ENCODE measurements at regions not wholly inside any gene's neighbourhood (a gene's known extent, or its start where the extent isn't known, plus 50 kb on each side); places are given as distances from the start of the nearest gene placed in this dataset.
"Not testable (repeated sequence)": the region's sequence is repeated elsewhere in the genome, so short reads cannot be mapped to it uniquely, and the experiment has no call there.

- TF ChIP-seq EZH2 (IDR thresholded peaks at IDR 0.05; ENCODE audit: low read length, missing control alignments) (no peak), CTCF (conservative IDR thresholded peaks at IDR 0.05 in 1 of 2, IDR thresholded peaks at IDR 0.05 in 1 of 2; ENCODE audit: low read depth in 1 of 2, low read length in 2 of 2) (no peak)
- Histone ChIP-seq H3K79me2 (ENCODE audit: control insufficient read depth, insufficient read depth, low read length) (no peaks in the 10 kb centered on the region), H3K4me1 (ENCODE audit: control insufficient read depth, extremely low read depth, insufficient read depth, low read length) (peaks cover 3% of the 10 kb centered on the region), H2AFZ (ENCODE audit: low read length) (no peak overlapping the region), H3K9me3 (ENCODE audit: control insufficient read depth, insufficient read depth, low read depth, low read length) (no peaks in the 10 kb centered on the region), H3K36me3 (ENCODE audit: control insufficient read depth, insufficient read depth, low read length) (no peaks in the 10 kb centered on the region), H3K27ac (ENCODE audit: insufficient read depth, low read length) (no peak overlapping the region), H3K4me3 (replicated peaks in 1 of 4; ENCODE audit: control extremely low read depth in 1 of 4, insufficient read depth in 1 of 4, low read depth in 3 of 4, low read length in 4 of 4) (no peak overlapping the region), H3K27me3 (ENCODE audit: control insufficient read depth, insufficient read depth, low read length) (peaks cover 13% of the 10 kb centered on the region), H3K4me2 (ENCODE audit: extremely low read depth, insufficient read depth, low read length) (no peak overlapping the region), H4K20me1 (ENCODE audit: control insufficient read depth, extremely low read depth, insufficient read depth, low read length) (no peaks in the 10 kb centered on the region), H3K9ac (ENCODE audit: insufficient read depth, low read length) (no peak overlapping the region)
- DNase-seq (ENCODE audit: low read depth in 2 of 2): no peak
These were observed 65.4 kb upstream of the DLG1 start for GRCh38 chr3:197363553-197364409.

GRCh38 chr3:197362081-197362480 is 63.7 kb upstream of the DLG1 start:
- H3K9me3 ChIP-seq (ENCODE audit: control insufficient read depth, insufficient read depth, low read depth, low read length): no peaks in the 10 kb centered on the region
- H3K36me3 ChIP-seq (ENCODE audit: control insufficient read depth, insufficient read depth, low read length): no peaks in the 10 kb centered on the region
- no peaks in the 10 kb centered on the region for H4K20me1 ChIP-seq (ENCODE audit: control insufficient read depth, extremely low read depth, insufficient read depth, low read length)
- H2AFZ ChIP-seq (ENCODE audit: low read length): no peak overlapping the region
- TF ChIP-seq EZH2 (IDR thresholded peaks at IDR 0.05; ENCODE audit: low read length, missing control alignments) (no peak), CTCF (conservative IDR thresholded peaks at IDR 0.05 in 1 of 2, IDR thresholded peaks at IDR 0.05 in 1 of 2; ENCODE audit: low read depth in 1 of 2, low read length in 2 of 2) (no peak)
- peaks cover 13% of the 10 kb centered on the region for H3K27me3 ChIP-seq (ENCODE audit: control insufficient read depth, insufficient read depth, low read length)
- H3K79me2 ChIP-seq (ENCODE audit: control insufficient read depth, insufficient read depth, low read length): no peaks in the 10 kb centered on the region
- no peak overlapping the region for H3K4me3 ChIP-seq (replicated peaks in 1 of 4; ENCODE audit: control extremely low read depth in 1 of 4, insufficient read depth in 1 of 4, low read depth in 3 of 4, low read length in 4 of 4)
- no peak for DNase-seq (ENCODE audit: low read depth in 2 of 2)
- H3K27ac ChIP-seq (ENCODE audit: insufficient read depth, low read length): no peak overlapping the region
- H3K4me2 ChIP-seq (ENCODE audit: extremely low read depth, insufficient read depth, low read length): no peak overlapping the region
- no peak overlapping the region for H3K9ac ChIP-seq (ENCODE audit: insufficient read depth, low read length)
- peaks cover 2% of the 10 kb centered on the region for H3K4me1 ChIP-seq (ENCODE audit: control insufficient read depth, extremely low read depth, insufficient read depth, low read length)

GRCh38 chr3:197360095-197360494 is 61.7 kb upstream of the DLG1 start:
- not testable (repeated sequence) for H3K4me2 ChIP-seq (ENCODE audit: extremely low read depth, insufficient read depth, low read length); H4K20me1 ChIP-seq (ENCODE audit: control insufficient read depth, extremely low read depth, insufficient read depth, low read length); H3K9me3 ChIP-seq (ENCODE audit: control insufficient read depth, insufficient read depth, low read depth, low read length); H3K27ac ChIP-seq (ENCODE audit: insufficient read depth, low read length); H2AFZ ChIP-seq (ENCODE audit: low read length); H3K79me2 ChIP-seq (ENCODE audit: control insufficient read depth, insufficient read depth, low read length); H3K4me3 ChIP-seq (replicated peaks in 1 of 4; ENCODE audit: control extremely low read depth in 1 of 4, insufficient read depth in 1 of 4, low read depth in 3 of 4, low read length in 4 of 4); H3K4me1 ChIP-seq (ENCODE audit: control insufficient read depth, extremely low read depth, insufficient read depth, low read length); H3K9ac ChIP-seq (ENCODE audit: insufficient read depth, low read length); H3K36me3 ChIP-seq (ENCODE audit: control insufficient read depth, insufficient read depth, low read length); DNase-seq (ENCODE audit: low read depth in 2 of 2)
- H3K27me3 ChIP-seq (ENCODE audit: control insufficient read depth, insufficient read depth, low read length): peaks cover 13% of the 10 kb centered on the region

GRCh38 chr3:197359476-197359875 is 61.1 kb upstream of the DLG1 start:
- H3K4me3 ChIP-seq (replicated peaks in 1 of 4; ENCODE audit: control extremely low read depth in 1 of 4, insufficient read depth in 1 of 4, low read depth in 3 of 4, low read length in 4 of 4); H3K27me3 ChIP-seq (ENCODE audit: control insufficient read depth, insufficient read depth, low read length); H3K36me3 ChIP-seq (ENCODE audit: control insufficient read depth, insufficient read depth, low read length); H3K4me1 ChIP-seq (ENCODE audit: control insufficient read depth, extremely low read depth, insufficient read depth, low read length); H3K9ac ChIP-seq (ENCODE audit: insufficient read depth, low read length); H3K4me2 ChIP-seq (ENCODE audit: extremely low read depth, insufficient read depth, low read length); H3K79me2 ChIP-seq (ENCODE audit: control insufficient read depth, insufficient read depth, low read length); H2AFZ ChIP-seq (ENCODE audit: low read length); DNase-seq (ENCODE audit: low read depth in 2 of 2); H4K20me1 ChIP-seq (ENCODE audit: control insufficient read depth, extremely low read depth, insufficient read depth, low read length); H3K27ac ChIP-seq (ENCODE audit: insufficient read depth, low read length); H3K9me3 ChIP-seq (ENCODE audit: control insufficient read depth, insufficient read depth, low read depth, low read length): not testable (repeated sequence)

Data from fibroblast of lung (primary cell).